Gastrocnemius medialis (tissue), 4 donors: ENCODE measurements at regions not wholly inside any gene's neighbourhood (a gene's known extent, or its start where the extent isn't known, plus 50 kb on each side); places are given as distances from the start of the nearest gene placed in this dataset.
"Not testable (repeated sequence)": the region's sequence is repeated elsewhere in the genome, so short reads cannot be mapped to it uniquely, and the experiment has no call there.

Experiments
- ATAC-seq, 2 donors: fragments of 150-250 bp; one replicate each; pipeline ENCODE4 v1.9.1; 2016
- DNase-seq, 2 donors: peaks; one replicate each; pipeline ENCODE4 v3.0.0-alpha.2; 2019
- H3K27ac ChIP-seq, 4 donors: fragments of 200-600 bp; sonication (generic); 1 replicate in 1 of 4; 2 replicates in 3 of 4; pipeline ENCODE4 v1.5.1; 2016 to 2018; ENCODE audit warnings: mild to moderate bottlenecking in 2 of 4, moderate library complexity in 1 of 4
- H3K27me3 ChIP-seq, 3 donors: fragments of 200-600 bp; sonication (generic) in 2 of 3; 1 replicate in 1 of 3; 2 replicates in 2 of 3; pipeline versions ENCODE4 v1.5.1 to v1.6.0; 2016 to 2019; ENCODE audit warnings: mild to moderate bottlenecking in 1 of 3, moderate library complexity in 1 of 3
- H3K36me3 ChIP-seq, 2 donors: fragments of 200-600 bp; sonication (generic) in 1 of 2; one replicate each; pipeline ENCODE4 v1.5.1; 2017 to 2018
- H3K4me1 ChIP-seq, 2 donors: fragments of 200-600 bp; sonication (generic) in 1 of 2; one replicate each; pipeline ENCODE4 v1.5.1; 2016 to 2017; ENCODE audit warnings: mild to moderate bottlenecking in 2 of 2
- H3K4me3 ChIP-seq, 4 donors: fragments of 200-600 bp; sonication (generic) in 3 of 4; 1 replicate in 1 of 4; 2 replicates in 3 of 4; pipeline ENCODE4 v1.5.1; 2016 to 2019; ENCODE audit warnings: mild to moderate bottlenecking in 2 of 4
- H3K9me3 ChIP-seq, 3 donors: fragments of 200-600 bp; sonication (generic) in 2 of 3; 1 replicate in 1 of 3; 2 replicates in 2 of 3; pipeline ENCODE4 v1.5.1; 2016 to 2019
- POLR2A ChIP-seq, 2 donors: fragments of 450-650 bp; IDR thresholded peaks; one replicate each; pipeline ENCODE4 v1.6.1; 2017; ENCODE audit warnings: antibody characterized with exemption in 2 of 2, mild to moderate bottlenecking in 2 of 2, moderate library complexity in 2 of 2
- in situ Hi-C, 4 donors: fragments of 200-750 bp; cut with MboI; loops; one replicate each; pipeline versions ENCODE4 v1.15.0 to v1.8.0; 2017; ENCODE audit warnings: low sequenced_read_pairs in 4 of 4
- intact Hi-C: fragments of 100-400 bp; cut with DNase I; formaldehyde crosslinking; loops from one replicate; pipeline ENCODE4 v1.15.1; 2023; ENCODE audit warnings: low total_unique reads
- TF ChIP-seq, protein P1 (sequence below), 5 experiments: fragments of 450-650 bp in 3 of 5; fragments of 200-600 bp in 2 of 5; sonication (generic) in 2 of 5; IDR thresholded peaks in 4 of 5; conservative IDR thresholded peaks in 1 of 5; 1 replicate in 4 of 5; 2 replicates in 1 of 5; pipeline ENCODE4 v1.5.1; 2016 to 2019; ENCODE audit warnings: antibody characterized with exemption in 5 of 5, mild to moderate bottlenecking in 3 of 5, moderate library complexity in 3 of 5

DNA sequence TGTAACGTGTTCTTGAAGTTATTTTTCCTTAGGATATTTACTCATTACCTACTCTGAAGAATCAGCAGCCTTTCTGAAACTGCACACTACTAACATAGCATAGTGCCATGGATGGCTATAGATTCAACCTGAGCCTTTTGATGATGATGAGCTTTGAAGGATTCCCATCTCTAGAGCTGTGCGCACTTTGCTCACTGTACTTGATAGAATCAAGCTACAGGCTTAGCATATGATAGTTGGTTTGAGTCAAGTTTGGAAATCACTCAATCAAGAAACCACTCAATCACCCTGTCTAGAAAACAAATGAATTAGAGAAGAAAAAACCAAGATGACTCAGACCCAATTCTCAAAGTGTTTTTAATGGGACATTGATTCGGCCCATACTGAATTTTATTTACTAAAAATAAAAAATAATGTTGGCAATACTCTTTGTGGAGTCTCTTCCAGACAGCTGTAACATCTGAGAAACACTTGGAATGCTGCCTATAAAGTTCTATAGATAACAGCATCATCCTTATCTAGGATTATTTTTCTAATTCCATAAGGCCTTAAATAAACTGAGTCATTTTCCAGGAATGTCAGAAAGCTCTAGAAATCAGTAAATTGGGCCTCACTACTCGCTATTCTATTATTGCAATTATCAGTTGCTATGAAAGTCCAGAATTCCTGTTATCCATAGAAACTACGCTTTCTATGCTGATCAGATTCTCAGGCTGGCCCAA is 259.0 kb upstream of the ERBB4 start:
- Histone ChIP-seq H3K9me3 (no peaks in the 10 kb centered on the region), H3K4me1 (peaks cover 3% of the 10 kb centered on the region in 2 donors), H3K4me3 (no peak overlapping the region), H3K27me3 (no peaks in the 10 kb centered on the region), H3K36me3 (no peaks in the 10 kb centered on the region), H3K27ac (no peak overlapping the region)
- TF ChIP-seq POLR2A (IDR thresholded peaks at IDR 0.05) = no peak
- TF ChIP-seq, protein P1, sequence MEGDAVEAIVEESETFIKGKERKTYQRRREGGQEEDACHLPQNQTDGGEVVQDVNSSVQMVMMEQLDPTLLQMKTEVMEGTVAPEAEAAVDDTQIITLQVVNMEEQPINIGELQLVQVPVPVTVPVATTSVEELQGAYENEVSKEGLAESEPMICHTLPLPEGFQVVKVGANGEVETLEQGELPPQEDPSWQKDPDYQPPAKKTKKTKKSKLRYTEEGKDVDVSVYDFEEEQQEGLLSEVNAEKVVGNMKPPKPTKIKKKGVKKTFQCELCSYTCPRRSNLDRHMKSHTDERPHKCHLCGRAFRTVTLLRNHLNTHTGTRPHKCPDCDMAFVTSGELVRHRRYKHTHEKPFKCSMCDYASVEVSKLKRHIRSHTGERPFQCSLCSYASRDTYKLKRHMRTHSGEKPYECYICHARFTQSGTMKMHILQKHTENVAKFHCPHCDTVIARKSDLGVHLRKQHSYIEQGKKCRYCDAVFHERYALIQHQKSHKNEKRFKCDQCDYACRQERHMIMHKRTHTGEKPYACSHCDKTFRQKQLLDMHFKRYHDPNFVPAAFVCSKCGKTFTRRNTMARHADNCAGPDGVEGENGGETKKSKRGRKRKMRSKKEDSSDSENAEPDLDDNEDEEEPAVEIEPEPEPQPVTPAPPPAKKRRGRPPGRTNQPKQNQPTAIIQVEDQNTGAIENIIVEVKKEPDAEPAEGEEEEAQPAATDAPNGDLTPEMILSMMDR (IDR thresholded peaks at IDR 0.05 in 4 of 5, conservative IDR thresholded peaks at IDR 0.05 in 1 of 5) = no peak
- ATAC-seq (no peak), DNase-seq (no peak)
- in situ Hi-C loops (no loop called here), intact Hi-C loops (no loop called here)

DNA sequence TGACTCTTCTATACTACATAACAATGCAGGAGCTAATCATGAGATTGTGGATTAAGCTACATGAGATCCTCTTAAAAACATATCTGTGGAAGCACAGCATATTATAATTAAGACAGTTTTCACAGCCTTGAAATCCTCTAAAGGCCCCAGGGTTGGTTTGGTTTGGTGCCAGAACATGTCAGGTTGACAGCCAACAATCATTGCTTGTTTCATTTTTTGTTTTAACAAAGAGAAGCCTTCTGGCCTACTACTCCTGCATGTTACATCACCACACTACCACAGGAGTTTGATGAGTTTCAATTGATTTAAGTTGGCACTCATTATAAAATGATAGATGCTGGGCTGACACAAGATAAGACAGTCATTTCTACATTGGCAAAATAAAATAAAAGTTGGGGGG is 255.9 kb upstream of the ERBB4 start:
- Histone ChIP-seq H3K27me3 (no peaks in the 10 kb centered on the region), H3K4me1 (peaks cover 3% of the 10 kb centered on the region in 2 donors), H3K4me3 (no peak overlapping the region), H3K27ac (no peak overlapping the region), H3K36me3 (no peaks in the 10 kb centered on the region), H3K9me3 (no peaks in the 10 kb centered on the region)
- no peak for TF ChIP-seq POLR2A (IDR thresholded peaks at IDR 0.05)
- TF ChIP-seq, protein P1 (IDR thresholded peaks at IDR 0.05 in 4 of 5, conservative IDR thresholded peaks at IDR 0.05 in 1 of 5) = no peak
- intact Hi-C loops (no loop called here), in situ Hi-C loops (no loop called here)
- DNase-seq (no peak), ATAC-seq (no peak)

DNA sequence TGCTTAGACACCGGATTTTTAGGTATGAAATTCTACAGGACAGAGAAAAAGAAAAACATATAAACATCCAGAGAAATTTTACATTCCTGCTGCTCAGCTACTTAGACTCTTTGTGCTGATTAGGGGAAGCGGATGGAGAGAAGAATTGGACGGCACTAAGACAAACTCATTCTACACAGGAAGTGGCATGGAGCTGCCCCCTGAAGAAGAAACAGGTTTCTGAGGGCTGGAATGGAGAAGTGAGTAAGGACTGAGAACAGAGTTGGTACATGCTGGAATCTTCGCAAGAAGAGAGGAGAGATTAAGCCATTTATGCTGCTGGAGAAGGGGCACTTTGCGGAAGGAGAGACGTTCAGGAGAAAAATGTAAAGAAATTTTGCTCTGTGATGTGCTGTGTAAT is 253.0 kb upstream of the ERBB4 start:
- DNase-seq (no peak), ATAC-seq (no peak)
- intact Hi-C loops (no loop called here), in situ Hi-C loops (no loop called here)
- TF ChIP-seq, protein P1 (IDR thresholded peaks at IDR 0.05 in 4 of 5, conservative IDR thresholded peaks at IDR 0.05 in 1 of 5) = no peak
- TF ChIP-seq POLR2A (IDR thresholded peaks at IDR 0.05) = no peak
- H3K36me3 ChIP-seq = no peaks in the 10 kb centered on the region
- H3K27me3 ChIP-seq = no peaks in the 10 kb centered on the region
- H3K27ac ChIP-seq = no peak overlapping the region
- no peak overlapping the region for H3K4me3 ChIP-seq
- no peaks in the 10 kb centered on the region for H3K4me1 ChIP-seq
- H3K9me3 ChIP-seq = no peaks in the 10 kb centered on the region

DNA sequence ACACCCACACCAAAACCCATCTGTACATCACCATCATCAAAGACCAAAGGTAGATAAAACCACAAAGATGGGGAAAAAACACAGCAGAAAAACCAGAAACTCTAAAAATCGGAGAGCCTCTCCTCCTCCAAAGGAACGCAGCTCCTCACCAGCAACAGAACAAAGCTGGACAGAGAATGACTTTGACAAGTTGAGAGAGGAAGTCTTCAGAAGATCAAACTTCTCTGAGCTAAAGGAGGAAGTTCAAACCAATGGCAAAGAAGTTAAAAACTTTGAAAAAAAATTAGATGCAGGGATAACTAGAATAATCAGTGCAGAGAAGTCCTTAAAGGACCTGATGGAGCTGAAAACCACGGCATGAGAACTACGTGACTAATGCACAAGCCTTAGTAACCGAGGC is 247.5 kb upstream of the ERBB4 start:
- in situ Hi-C loops, H3K27ac ChIP-seq, H3K4me3 ChIP-seq, intact Hi-C loops, H3K4me1 ChIP-seq, H3K27me3 ChIP-seq, ATAC-seq, H3K36me3 ChIP-seq, H3K9me3 ChIP-seq, DNase-seq: not testable (repeated sequence)

DNA sequence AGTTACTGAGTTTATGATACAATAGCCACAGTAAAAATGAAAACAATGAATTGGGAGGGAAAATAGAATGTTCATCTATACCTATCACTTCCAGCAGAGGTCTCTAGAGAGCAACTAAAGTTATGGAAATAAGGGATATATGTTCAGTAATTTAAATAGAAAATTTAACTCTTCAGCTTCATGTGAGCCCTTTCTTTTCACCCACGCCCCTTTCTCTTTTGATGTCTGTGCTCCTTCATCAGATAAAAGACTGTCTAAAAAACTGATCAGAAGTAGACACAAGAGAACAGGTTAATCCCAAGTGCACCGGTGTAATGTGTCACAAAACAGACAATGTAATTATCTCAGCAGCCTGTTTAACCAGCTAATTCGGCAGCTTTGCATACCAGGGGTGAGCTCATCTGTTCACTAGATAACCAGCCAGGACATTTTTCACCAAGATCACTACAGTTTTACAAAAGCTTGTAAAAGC is 238.5 kb upstream of the ERBB4 start:
- ATAC-seq (no peak), DNase-seq (no peak)
- TF ChIP-seq, protein P1 (IDR thresholded peaks at IDR 0.05 in 4 of 5, conservative IDR thresholded peaks at IDR 0.05 in 1 of 5) = peak in 4 of 5 experiments; percentile 48 to 66 (median 63)
- no peak for TF ChIP-seq POLR2A (IDR thresholded peaks at IDR 0.05)
- Histone ChIP-seq H3K27me3 (no peaks in the 10 kb centered on the region), H3K9me3 (no peaks in the 10 kb centered on the region), H3K4me3 (peak overlapping the region in 1 of 4 donors; percentile 22), H3K27ac (no peak overlapping the region), H3K36me3 (no peaks in the 10 kb centered on the region), H3K4me1 (no peaks in the 10 kb centered on the region)
- intact Hi-C loops = loop anchor here (2.0 kb wide), 1 partner anchor 116 kb away; no protein-coding TSS in a partner anchor
- in situ Hi-C loops = loop anchor here in 3 of 4 donors (5.0 to 10.0 kb wide), 2 partner anchors 378 to 380 kb away; partner anchors contain the start of gene IKZF2 (in 2 of the 3)
